HG03196 (cell line): ENCODE measurements at regions not wholly inside any gene's neighbourhood (a gene's known extent, or its start where the extent isn't known, plus 50 kb on each side); places are given as distances from the start of the nearest gene placed in this dataset.
"Not testable (repeated sequence)": the region's sequence is repeated elsewhere in the genome, so short reads cannot be mapped to it uniquely, and the experiment has no call there.

ENCODE experiments used
- ATAC-seq: cut with Tn5 transposase; IDR thresholded peaks from one replicate; pipeline ENCODE4 v1.9.1; 2021; ENCODE audit not compliant: unreplicated experiment

DNA sequence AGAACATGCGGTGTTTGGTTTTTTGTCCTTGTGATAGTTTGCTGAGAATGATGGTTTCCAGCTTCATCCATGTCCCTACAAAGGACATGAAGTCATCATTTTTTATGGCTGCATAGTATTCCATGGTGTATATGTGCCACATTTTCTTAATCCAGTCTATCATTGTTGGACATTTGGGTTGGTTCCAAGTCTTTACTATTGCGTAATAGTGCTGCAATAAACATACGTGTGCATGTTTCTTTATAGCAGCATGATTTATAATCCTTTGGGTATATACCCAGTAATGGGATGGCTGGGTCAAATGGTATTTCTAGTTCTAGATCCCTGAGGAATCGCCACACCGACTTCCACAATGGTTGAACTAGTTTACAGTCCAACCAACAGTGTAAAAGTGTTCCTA is 471.6 kb upstream of the MEIS1 start:
- ATAC-seq: not testable (repeated sequence)

DNA sequence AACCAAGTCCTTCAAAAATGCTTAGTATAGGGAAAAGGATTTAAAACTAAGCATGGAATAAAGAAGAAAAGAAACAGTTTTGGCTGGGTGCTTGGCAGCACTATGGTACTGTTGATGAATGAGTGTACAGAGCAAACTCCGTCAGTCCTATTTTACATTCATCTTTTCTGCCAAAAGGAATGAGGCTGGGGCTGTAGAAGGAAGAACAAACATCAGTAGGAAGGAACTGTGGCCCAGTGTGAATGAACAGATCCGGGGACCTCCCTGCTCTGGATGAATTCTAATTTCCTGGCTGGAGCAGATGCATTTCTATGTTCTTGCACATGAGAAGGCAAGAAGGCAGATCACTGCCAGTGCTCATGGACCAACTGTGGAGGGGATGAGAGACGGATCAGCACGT is 474.0 kb upstream of the MEIS1 start:
- ATAC-seq: no peak

DNA sequence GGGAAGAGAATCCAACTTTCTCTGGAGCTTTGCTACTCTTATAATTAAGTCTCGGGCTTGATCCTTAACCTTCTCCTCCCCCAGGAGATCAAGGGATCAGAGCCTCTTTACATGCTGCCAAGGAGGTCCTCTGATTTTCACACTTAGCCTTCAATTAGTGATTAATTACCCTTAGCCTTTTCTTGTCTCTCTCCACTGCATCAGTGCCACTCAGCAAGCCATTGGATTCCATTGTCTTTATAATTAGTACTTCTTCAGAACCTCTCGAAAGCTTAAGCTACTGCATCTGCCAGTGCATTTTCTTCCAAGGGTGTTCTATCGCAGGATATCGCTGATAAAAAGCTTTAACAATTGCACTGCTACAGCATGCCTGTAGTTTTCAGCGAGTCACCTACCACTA is 477.0 kb upstream of the MEIS1 start:
- ATAC-seq: no peak

DNA sequence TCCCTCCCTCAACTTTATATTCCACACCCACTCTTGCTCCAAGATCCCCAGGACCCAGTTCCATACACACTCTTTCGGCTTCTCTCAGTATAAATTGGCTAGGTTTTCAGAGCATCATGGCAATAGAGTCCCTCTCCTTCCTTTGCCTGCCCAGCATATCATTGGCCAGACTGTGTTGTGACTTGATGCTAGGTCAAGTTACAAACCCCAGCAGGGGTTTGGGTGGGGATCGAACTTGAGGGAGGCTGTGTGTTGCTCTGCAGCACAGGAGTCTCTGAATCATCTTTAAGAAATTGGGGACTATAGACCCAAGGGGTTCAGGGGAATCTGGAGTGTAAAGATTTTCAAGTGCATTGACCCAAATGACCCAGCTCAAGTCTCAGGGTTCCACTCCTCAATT is 477.5 kb upstream of the MEIS1 start:
- ATAC-seq: no peak

DNA sequence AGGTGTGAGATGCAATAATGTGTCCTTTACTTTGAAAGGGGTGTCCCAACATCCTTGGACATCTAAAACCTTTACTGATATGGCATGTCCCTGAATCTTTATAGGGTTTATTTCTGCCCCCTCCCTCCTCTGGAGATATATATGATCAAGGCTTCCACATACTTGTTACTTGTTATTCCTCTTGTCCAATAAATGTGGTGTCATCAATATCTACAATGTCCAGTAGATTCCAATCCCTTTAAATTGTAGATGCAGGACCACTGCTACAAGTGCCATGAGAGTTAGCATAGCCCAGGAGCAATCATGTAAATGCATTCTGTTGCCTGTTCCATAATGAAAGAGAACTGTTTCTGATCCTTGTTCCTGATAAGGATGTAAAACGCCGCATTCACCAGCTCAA is 479.7 kb upstream of the MEIS1 start:
- no peak for ATAC-seq

DNA sequence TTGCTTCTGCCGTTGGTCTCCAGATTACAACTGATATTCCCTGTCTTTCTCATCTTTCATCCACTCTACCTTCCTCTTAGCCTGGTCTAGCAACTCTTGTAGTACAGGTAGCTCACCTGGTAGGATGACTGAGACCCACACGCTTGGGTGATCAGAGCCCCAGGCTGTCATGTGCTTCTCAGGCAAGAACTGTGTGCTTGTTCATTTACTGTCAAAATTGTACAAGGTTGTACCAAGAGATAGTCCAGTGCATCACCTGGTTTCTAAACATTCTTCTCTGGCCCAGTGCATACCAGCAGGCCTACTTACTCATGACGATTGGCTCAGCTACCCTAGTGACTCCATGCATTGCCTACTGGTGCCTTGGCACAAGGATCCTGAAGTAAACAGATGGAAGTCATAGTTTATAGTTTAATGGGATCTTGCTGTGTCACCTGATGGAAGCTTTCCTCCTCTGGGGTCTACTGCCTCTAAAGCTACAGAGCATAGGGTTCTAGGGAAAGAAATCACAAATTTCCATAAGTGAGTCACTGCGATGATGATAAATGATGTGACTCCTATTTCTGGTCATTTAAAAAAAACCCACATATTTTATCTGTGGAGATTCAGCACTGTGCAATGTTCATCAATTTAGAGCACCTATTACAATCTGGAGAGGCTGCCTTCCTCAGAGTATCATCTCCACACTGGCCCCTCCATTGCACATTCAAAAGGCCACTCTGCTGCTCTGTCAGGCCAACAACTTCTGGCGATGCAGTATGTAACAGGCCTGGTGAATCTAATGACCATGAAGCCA is 481.8 kb upstream of the MEIS1 start:
- no peak for ATAC-seq

DNA sequence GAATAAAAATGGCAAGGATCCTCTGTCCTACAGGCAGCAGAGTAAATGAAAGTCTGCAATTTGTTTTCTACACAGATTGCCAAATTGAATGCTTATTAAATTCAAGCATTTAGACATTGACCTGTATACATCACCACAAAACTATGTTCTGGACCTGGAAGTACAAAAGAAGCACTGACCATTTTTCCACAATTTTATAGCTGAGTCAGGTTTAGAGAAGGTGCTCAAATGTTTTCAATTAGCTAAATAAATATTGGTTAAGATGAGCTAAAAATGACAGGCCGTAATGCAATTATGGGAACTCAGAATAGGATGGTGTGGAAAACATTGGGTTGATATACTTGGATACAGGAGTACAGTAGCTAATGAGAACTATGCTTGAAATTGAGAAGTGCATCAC is 490.7 kb upstream of the MEIS1 start:
- no peak for ATAC-seq

DNA sequence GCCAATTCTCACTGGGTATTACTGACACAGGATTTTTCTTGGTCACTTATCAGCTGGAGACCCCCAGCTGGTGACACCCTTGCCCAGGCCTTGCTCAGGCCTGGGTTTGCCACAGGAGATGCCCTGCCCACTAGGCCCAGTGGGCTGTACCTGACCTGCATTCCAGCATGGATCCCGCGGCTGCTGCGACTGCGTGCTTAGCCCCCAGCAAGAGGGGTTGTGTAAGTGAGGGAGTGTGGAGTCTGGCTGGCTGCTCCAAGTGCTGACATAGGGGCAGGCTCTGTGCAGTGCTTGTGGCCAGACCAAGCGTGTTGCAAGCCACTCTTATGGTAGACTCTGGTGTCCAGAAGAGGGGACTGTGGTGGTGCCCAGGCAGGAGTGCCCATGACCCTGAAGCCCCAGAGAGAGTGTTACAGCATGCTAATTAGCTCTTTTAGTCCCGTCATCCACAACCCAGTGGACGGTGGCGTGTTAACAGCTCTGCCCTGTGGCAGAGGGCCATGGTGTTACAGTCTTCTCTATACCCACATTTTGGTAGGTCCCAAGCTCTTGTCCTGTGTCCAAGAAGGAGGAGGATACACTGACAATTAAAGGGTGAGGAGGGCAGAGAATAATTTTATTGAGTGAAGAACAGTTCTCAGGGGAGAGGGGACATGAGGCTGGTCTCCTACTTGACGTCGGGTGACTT is 491.7 kb upstream of the MEIS1 start:
- no peak for ATAC-seq

DNA sequence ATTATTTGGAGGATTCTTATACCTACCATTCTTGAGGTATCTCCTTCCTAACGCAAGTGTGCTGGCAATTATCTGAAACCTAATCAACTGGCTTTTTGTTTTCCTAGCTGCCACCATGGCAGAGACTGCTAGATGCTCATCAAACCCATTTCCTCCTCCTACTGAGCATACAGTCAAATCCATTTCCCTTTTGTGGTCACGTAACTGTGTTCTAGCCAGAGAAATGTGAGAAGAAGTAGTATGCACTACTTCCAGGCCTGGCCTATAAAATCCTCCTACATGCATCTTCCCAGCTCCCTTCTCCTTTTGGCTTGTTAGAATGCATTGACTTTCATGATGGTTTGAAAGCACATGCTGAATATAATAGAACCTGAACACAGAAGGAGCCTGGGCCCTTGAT is 494.1 kb upstream of the MEIS1 start:
- ATAC-seq: no peak

DNA sequence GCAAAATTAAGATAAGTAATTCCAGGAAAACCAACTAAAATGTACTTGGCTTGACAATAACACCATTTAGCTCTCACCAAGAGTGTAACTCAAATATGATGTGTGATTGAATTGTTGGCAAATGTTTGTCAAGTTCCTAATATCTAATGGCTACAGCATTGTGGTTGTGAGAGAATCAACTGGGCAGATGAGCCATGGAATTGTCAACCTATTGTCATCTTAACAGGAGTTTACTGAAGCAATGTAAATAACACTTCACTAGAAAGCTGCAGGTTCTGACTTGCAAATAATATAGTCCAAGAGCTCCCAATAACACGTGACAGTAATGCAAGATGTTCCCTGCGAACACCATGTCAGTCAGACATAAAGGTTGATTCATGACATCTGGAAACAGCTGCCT is 495.2 kb upstream of the MEIS1 start:
- no peak for ATAC-seq

DNA sequence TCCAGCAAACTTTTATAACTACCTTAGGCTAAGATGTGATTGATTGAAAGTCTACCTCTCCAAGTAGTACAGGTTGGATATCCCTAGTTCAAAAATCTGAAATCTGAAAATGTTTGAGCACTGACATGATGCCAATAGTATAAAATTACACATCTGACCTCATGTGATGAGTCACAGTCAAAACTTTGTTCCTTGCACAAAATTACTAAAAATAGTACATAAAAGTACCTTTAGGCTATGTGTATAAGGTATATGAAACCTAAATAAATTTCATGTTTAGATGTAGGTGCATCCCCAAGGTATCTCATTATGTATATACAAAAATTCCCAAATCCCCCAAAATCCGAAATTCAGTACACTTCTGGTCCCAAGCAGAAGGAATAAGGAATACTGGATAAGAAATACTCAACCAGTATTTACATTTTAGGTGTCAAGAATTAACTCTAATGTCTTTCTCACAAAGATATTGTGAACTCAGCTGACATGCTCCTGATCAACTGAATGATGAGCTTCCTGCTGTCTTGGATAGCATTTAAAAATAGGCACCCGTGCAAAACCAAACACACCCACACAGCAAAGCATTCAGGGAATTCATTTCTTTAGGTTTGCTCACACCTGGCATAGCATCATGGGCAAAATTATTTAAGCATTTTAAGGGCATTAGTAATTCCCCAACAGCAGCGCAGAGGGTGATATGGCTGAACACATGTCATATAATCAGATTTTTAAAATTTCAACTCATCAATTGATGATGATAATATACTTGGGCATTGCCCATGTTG is 497.4 kb upstream of the MEIS1 start:
- ATAC-seq: no peak

DNA sequence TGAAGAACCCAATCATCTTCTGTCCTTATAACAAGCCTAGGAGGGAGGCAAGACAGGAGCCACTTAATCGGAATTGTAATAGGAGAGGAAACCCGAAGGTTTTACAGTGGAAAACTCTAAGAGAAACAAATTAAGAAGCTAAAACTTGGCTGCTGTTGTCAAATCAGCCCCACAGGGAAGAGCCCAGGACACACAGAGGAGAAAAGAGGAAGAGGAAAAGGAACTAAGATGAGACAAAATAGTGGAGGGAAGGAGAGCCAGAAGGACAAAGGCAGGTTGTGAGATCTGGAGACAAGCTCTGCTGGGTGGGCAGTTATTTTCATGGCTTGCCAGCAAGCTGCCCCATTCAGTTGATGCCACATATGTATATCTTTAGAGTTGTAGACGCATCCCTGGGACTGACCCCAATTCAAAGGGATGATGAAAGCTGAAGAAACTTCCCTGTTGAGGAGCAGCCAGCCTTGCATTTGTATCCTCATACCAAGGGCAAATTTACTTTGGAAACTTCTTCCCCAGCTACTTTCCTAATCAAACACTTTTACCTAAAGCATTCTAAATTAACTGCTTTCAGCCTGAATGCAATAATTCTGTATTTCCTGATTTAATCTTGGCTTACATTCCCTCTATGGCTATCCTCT is 499.8 kb upstream of the MEIS1 start:
- no peak for ATAC-seq

DNA sequence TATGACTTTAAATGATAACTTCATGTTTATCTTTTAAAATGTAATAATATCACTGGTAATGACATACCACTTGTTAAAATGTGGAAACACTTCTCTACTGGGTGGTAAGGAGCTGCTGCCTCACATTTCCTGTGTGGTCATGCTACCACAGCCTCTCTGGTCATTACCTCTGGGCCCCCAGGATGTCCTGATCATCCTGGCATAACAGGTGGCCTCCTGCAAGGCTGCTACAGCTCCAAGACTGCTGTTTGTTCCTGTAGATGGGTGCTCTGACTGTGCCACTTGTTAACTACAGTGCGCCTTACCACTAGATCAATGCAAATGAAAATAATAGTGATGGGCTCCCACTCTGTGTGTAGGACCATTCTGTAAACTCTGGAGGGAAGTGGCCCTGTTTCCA is 500.2 kb upstream of the SPRED2 start:
- no peak for ATAC-seq

DNA sequence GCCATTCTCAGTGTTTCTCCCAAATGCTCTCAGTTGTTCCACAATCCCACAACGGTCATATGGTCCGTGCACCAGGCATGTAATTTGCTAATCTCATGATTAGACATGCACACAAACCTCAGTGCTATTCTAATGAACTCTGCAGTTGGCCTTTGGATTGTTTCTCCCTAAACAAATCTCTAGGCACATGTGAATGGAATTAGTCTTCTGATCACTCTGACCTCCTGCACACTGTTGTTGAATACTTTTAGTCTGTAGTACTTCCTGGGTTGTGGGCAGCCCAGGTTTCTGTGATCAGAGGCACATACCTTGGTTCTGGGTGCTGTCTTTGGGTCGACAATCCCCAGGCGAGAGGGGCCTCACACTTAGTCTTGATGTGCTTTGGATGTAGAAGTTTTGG is 498.7 kb upstream of the SPRED2 start:
- ATAC-seq: no peak

DNA sequence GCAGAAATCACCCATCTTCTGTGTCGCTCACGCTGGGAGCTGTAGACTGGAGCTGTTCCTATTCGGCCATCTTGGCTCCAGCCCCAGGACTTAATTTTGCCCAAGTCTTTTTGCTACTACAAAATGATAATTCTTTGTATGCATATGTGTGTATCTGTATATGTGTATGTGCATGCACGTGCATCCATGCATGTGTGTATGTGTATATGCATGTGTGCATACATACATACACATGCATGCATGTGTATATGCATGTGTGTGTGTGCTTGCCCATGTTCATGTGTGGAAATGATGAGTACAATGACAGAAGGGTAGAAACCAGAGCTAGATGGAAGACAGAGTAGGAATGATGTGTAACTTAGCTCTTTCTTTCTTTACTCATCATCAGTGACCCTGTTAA is 497.9 kb upstream of the SPRED2 start:
- ATAC-seq: no peak

DNA sequence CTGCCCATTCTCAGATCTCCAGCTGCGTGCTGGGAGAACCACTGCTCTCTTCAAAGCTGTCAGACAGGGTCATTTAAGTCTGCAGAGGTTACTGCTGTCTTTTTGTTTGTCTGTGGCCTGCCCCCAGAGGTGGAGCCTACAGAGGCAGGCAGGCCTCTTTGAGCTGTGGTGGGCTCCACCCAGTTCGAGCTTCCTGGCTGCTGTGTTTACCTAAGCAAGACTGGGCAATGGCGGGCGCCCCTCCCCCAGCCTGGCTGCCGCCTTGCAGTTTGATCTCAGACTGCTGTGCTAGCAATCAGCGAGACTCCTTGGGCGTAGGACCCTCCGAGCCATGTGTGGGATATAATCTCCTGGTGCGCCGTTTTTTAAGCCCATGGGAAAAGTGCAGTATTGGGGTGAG is 497.3 kb upstream of the SPRED2 start:
- ATAC-seq: not testable (repeated sequence)

DNA sequence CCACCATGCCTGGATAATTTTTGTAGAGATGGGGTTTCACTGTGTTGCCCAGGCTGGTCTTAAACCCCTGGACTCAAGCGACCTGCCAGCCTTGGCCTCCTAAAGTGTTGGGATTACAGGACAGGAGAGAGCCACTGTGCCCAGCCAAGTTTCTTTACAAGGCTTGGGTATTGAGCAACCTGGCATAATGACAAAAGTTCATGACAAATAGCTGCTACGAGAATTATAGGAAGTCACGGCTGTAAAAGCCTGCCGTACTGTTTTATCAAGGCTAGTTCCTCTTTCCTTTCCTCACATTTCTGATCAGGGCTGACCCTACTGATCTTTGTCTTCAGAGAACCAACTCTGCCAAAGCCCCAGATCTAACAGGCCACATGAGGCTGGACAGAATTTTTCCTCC is 490.4 kb upstream of the SPRED2 start:
- ATAC-seq: no peak

DNA sequence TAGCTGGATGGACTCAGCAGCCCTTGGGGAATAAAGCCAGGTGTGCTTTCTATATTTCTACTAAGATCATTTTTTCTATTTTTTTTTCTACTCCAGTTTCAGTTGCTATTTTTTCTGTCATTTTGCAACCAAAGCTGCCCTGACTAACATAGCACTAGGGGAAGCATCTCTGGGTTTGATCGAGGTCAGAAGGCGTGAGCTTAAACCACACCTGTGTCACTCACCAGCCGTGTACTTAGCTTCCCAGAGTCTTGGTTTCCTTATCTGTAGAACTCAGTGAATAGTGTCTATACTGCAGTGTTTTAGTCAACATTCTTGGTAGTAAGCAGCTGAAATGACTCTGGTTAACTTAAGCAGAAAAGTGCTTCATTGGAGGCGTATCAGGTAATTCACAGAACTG is 489.6 kb upstream of the SPRED2 start:
- no peak for ATAC-seq

DNA sequence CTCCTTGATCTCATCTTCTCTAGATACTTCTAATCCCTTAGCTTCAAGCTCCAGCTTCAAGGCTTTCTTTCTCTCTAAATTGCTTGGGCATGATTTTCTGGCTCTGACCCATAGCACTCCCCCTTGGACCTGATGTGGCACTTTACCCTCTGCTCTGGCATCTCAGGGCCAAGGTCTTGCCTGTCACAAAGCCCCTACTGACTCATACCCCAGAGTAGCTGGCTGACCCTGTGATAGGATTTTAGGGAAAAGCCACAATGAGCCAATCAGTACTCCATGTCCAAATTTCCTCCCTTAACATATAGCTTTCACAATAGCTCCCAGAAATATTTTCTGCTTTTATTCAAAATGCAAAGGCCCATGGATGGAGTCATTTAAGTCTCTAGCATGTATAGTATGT is 488.7 kb upstream of the SPRED2 start:
- no peak for ATAC-seq

DNA sequence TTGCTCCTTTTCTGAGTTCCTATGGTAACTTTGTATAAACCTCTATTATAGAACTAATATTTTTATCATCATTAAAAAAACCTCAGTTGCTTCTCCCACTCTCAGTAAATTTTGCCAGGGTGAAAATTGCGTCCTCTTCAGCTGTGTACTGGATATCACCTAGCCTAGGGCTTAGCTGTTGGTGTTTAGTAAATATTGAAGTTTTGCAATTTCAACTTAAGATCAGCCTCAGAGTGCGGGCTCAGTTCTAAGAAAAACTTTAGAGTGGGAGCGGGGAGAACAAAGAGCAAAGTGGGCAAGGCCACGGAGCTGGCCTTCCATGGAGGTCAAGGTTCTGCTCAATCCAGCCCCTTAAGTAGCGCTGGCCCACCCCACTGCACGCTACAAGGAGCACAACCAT is 488.3 kb upstream of the SPRED2 start:
- ATAC-seq: no peak

DNA sequence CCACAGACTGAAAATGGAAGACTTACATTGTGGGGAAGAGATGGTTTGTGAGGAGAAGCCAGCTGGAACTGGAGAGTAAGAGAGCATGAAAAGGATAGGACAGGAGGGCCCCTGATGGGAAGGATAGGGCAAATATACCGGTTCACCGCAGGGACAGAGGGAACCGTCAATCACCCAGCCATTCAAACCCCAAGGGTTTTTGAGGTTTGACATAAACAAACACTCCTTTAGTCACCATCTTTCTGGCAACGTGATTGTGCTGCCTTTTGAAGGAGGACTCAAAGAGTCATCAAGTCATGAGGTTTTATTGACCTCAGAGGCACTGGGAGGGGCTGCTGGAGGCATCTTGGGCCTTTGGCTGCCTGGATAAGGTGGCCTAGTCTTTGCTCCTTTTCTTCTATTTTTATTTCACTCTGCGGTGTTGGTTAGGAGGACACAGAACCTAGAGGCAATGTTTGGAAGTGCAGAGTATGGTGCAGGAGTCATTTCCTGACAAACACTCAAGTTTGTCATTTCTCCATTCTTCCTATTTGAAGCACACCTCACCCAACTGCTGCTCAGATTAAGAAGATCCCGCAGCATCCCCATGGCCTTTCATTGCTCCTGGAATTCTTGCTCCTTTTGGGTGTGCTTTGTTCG is 487.3 kb upstream of the SPRED2 start:
- ATAC-seq: no peak
